RCC 7860 (cell line): ENCODE measurements at regions not wholly inside any gene's neighbourhood (a gene's known extent, or its start where the extent isn't known, plus 50 kb on each side); places are given as distances from the start of the nearest gene placed in this dataset.
"Not testable (repeated sequence)": the region's sequence is repeated elsewhere in the genome, so short reads cannot be mapped to it uniquely, and the experiment has no call there.

Source experiments
- DNase-seq: peaks from one replicate; pipeline ENCODE4 v3.0.0-alpha.2; 2015; ENCODE audit warnings: low spot score
- FAIRE-seq: peaks from 2 replicates; lab custom pipeline; 2012; peaks lifted over from hg19 to GRCh38; lab: Jason Lieb, UNC

DNA sequence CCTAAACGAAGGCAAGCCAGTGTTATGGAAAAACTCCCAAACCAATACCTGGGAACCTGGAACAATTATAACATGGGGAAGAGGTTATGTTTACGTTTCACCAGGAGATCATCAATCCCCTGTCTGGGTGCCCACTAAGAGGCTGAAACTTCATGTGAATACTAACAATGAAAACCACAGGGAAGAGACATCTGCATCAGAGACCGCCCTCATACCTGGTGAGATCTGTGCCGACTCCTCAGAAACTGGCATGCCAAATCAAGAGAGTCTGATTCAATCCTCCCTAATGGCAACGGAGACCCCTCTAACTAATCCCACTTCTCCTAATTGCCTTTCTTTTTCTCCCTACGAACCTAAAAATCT is 163.2 kb downstream of the IER5 start:
- no peak for FAIRE-seq
- DNase-seq = no peak

GRCh38 chr1:181253601-181254000 is 165.1 kb downstream of the IER5 start:
- not testable (repeated sequence) for FAIRE-seq, DNase-seq

GRCh38 chr1:181255270-181255929 is 166.9 kb downstream of the IER5 start:
- FAIRE-seq (peak; percentile 91), DNase-seq (peak; percentile 97)

DNA sequence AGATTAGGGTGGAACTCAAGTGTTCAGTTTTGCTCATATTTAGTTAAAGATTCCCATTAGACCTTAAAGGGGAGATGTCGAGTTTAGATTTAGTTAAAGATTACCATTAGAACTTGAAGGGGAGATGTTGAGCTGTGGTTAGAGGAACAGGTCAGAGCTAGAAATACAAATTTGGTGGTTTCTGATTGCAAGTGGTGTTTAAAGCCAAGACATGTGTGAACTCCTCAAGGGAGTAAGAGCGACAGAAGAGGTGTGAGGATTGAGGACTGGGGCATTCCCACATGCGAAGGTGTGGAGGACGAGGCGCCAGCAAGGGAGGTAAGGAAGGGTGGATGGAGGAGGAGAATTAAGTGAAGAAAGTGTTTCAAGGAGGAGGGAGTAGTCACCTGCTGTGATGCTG is 168.6 kb downstream of the IER5 start:
- no peak for FAIRE-seq

DNA sequence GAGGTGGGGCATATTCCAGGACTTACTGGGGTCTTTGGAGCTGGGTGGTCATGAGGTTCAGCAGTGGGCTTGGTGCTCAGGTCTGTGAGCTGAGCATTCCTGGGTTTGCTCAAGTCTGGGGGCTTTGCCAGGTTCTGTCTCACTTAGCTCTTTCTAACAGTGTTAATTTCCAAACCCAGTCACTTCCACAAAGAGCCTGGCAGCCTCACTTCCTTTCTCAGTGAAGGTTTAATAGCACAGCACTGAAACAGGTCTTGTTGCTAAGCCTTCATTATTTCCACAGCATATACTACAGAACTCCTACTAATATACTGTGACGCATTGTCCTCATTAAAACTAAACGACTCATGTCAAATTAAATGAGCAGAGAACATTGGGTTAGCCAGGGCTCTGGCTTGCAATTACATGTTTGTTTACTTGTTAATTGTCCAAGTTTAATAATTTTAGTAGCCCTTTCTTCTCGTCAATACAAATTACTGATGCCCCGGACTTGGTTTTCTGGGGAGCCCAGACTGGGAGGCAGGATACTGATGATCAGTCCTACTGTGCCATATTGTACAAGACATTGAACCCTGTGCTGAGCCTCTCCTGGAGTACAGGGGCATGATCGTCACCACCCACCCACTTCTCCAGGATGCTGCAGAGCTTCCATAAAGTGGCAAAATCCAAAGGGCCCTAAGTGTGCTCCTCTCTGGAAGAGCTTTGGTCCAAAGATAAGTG is 170.7 kb downstream of the IER5 start:
- no peak for FAIRE-seq

More for the DNA sequence above, 168.6 kb downstream of the IER5 start:
- no peak for DNase-seq

GRCh38 chr1:181260271-181260670 is 171.8 kb downstream of the IER5 start:
- DNase-seq (no peak), FAIRE-seq (no peak)

More for the DNA sequence above, 170.7 kb downstream of the IER5 start:
- DNase-seq = no peak

DNA sequence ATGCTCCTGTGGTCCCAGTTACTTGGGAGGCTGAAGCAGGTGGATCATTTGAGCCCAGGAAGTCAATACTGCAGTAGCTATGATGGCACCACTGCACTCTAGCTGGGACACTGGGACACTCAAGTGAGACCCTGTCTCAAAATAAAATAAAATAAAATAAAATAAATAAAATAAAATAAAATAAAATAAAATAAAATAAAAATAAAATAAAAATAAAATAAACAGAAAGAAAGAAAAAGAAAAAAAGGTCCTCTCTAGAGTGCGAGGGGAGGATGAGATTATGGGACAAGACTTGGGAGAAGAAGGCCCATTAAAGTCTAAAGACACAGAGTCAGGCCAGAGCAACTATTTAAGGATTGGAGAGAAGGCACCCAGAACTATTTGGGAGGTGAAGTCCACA is 172.5 kb downstream of the IER5 start:
- no peak for FAIRE-seq
- DNase-seq = no peak

DNA sequence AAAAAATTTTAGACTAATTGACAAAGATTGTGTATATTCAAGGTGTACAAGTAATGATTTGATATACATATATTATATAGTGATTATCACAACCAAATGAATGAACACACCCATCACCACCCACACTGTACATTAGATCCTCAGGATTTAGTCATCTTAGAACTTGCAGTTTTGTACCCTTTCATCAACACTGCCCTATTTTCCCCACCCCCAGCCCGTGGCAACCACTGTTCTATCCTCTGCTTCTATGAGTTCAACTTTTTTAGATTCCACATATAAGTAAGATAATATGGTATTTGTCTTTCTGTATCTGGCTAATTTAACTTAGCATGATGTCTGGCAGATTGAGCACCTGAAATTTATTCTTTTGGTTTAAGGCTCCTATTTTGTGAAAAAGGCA is 173.6 kb downstream of the IER5 start:
- DNase-seq (no peak), FAIRE-seq (no peak)

GRCh38 chr1:181263444-181263843 is 174.9 kb downstream of the IER5 start:
- FAIRE-seq = no peak
- no peak for DNase-seq

DNA sequence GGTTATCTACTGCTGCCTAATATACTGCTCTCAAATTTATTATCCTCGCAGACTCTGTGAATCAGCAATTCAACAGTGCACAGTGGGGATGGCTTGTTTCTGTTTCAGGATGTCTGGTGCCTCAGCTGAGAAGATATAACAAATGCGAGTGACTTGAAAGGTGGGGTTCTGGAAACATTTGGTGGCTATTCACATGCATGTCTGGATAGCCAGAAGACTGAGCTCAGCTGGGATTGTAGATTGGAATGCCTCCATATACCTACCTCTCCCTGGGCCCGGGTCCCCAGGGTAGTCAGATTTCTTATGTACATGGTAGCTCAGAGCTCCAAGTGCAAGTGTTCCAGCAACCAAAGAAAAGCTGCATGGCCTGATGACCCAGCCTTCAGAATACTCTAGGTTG is 176.3 kb downstream of the IER5 start:
- DNase-seq (no peak), FAIRE-seq (no peak)

GRCh38 chr1:181284978-181285377 is 196.5 kb downstream of the IER5 start:
- no peak for DNase-seq
- no peak for FAIRE-seq

- FAIRE-seq (no peak), DNase-seq (no peak)
Observed at GRCh38 chr1:181295217-181295616, 188.1 kb upstream of the CACNA1E start.

- DNase-seq (no peak), FAIRE-seq (no peak)
Observed at GRCh38 chr1:181296180-181296579, 187.1 kb upstream of the CACNA1E start.

DNA sequence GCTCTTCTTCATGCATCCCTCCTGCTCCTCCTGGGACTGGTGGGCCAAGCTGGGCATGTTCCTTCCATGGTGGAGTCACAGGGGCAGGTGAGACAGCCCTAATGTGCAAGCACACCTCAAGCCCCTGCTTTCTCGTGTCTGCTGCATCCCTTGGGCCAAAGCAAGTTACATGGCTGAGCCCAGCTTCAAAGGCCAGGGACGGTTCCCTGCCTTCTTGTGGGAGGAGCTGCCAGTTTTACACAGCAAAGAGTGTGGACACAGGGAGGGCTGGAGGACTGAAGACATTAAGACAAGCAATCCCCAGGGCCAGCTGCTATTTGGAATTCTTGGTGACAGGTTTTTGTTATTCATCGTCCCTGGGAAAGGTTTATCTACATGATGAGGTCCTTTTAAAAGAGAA is 175.2 kb upstream of the CACNA1E start:
- FAIRE-seq (no peak), DNase-seq (no peak)

- DNase-seq = no peak
- no peak for FAIRE-seq
Observed at GRCh38 chr1:181310560-181310959, 172.8 kb upstream of the CACNA1E start.

- no peak for FAIRE-seq
- DNase-seq = no peak
Observed at GRCh38 chr1:181312946-181313345, 170.4 kb upstream of the CACNA1E start.

DNA sequence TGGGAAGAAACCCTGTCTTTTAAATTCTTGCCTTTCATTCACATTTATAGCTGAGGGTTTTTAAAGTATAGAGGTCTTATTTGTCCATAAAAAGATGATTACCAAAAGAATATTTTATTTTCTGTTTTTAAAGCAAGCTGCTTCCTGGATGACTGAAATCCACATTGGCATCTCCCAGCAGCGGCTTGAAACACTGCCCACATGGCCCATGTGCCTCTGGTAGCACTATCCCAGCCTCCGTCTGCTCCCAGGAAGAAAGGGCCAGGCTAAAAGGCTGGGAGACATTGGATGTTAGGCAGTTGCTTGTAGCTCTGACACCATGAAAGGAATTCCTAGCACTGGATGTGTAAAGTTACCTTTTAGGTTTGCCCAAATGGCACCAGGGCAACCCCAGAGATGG is 169.9 kb upstream of the CACNA1E start:
- DNase-seq = no peak
- no peak for FAIRE-seq

DNA sequence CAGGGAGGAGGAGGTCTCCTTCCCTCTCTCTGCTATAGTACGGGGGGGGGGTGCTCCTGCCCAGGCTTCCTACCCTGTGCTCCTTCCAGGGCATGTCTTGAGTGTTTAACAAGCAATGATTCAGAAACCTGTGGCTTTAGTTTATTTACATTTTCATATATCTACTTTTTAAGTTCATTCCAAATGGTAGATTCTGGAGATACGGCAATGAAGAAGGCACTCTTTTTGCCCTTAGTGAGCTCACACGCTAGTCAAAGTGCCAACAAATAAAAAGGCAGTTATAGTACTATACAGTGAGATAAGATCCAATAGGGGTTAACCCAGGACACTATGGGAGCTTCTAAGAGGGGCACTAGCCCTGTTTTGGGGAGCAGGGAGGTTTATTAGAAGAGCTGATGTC is 169.3 kb upstream of the CACNA1E start:
- FAIRE-seq (no peak), DNase-seq (no peak)

- FAIRE-seq = no peak
- DNase-seq = no peak
Observed at GRCh38 chr1:181314959-181315358, 168.4 kb upstream of the CACNA1E start.

DNA sequence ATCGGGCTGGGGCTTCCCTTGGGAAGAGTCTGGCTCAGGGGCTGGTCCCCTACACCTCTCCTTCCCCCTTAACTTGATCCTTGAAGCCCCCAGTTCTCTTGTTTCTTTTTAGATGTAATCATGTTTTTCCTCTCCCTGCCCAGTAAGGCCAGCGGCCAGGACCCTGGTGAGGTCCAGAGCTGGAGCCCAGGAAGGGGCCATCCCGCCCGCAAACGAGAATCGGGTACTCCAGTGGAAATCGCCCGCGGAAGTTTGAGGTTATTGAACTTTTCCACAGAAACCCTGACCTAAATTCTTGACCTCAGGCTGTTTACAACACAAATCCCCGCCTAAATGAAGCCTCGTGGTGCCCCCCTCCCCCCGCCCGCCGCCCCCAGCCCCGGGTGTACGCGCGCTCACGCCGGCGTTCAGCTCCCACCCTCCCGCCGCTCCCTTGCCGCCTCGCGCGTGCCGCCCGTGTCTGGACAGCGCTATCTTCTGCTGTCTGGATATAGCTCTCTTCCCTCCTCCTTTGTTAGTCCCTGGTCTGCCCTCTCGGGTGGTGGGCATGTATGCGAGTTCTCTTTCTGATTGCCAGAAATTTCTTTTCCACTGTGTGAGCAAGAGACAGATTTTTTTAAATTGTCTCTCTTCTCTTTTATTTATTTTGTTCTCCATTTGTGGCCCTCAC is 165.9 kb upstream of the CACNA1E start:
- DNase-seq (no peak), FAIRE-seq (no peak)

- no peak for FAIRE-seq
- no peak for DNase-seq
Observed at GRCh38 chr1:181318022-181318857, 165.1 kb upstream of the CACNA1E start.
